H9 (cell line): ENCODE measurements at regions not wholly inside any gene's neighbourhood (a gene's known extent, or its start where the extent isn't known, plus 50 kb on each side); places are given as distances from the start of the nearest gene placed in this dataset.

Experiments
- DNase-seq: peaks from one replicate; pipeline ENCODE4 v3.0.0-alpha.2; 2017
- H2AFZ ChIP-seq: one replicate; pipeline ENCODE4 v1.6.1; 2013; ENCODE audit warnings: mild to moderate bottlenecking, low read length, control low read depth, moderate library complexity
- H2AK5ac ChIP-seq: 2 replicates; pipeline ENCODE4 v1.6.1; 2013; ENCODE audit warnings: low read length, control low read depth, mixed read lengths; ENCODE audit not compliant: insufficient read length
- H2BK120ac ChIP-seq: one replicate; pipeline ENCODE4 v1.6.1; 2013; ENCODE audit warnings: low read depth, mild to moderate bottlenecking, low read length, control low read depth, inconsistent platforms; ENCODE audit not compliant: poor library complexity, severe bottlenecking
- H2BK12ac ChIP-seq: 2 replicates; pipeline ENCODE4 v1.6.1; 2013; ENCODE audit warnings: low read length, control low read depth, mixed read lengths, low read depth; ENCODE audit not compliant: insufficient read length
- H2BK15ac ChIP-seq: 2 replicates; pipeline ENCODE4 v1.6.1; 2013; ENCODE audit warnings: low read depth, low read length, control low read depth
- H2BK20ac ChIP-seq: one replicate; pipeline ENCODE4 v1.6.1; 2013; ENCODE audit warnings: low read depth, mild to moderate bottlenecking, low read length, control low read depth, inconsistent platforms; ENCODE audit not compliant: poor library complexity, severe bottlenecking
- H2BK5ac ChIP-seq: 2 replicates; pipeline ENCODE4 v1.6.1; 2013; ENCODE audit warnings: low read length, control low read depth, mixed read lengths; ENCODE audit not compliant: insufficient read length
- H3K14ac ChIP-seq: 2 replicates; pipeline ENCODE4 v1.6.1; 2013; ENCODE audit warnings: low read length, control low read depth; ENCODE audit not compliant: insufficient read depth
- H3K18ac ChIP-seq: 2 replicates; pipeline ENCODE4 v1.6.1; 2013; ENCODE audit warnings: low read depth, mild to moderate bottlenecking, mixed read lengths, low read length, control low read depth; ENCODE audit not compliant: insufficient read length
- H3K23ac ChIP-seq: 2 replicates; pipeline ENCODE4 v1.6.1; 2013; ENCODE audit warnings: low read length, control low read depth, mixed read lengths, low read depth; ENCODE audit not compliant: insufficient read length
- H3K23me2 ChIP-seq: 2 replicates; pipeline ENCODE4 v1.6.1; 2013; ENCODE audit warnings: low read depth, mild to moderate bottlenecking, mixed read lengths, low read length, control low read depth; ENCODE audit not compliant: insufficient read length, poor library complexity, severe bottlenecking
- H3K27ac ChIP-seq: 2 replicates; pipeline ENCODE4 v1.5.1; 2013; ENCODE audit warnings: low read length, control low read depth, mixed read lengths, low read depth; ENCODE audit not compliant: insufficient read length
- H3K27me3 ChIP-seq: 2 replicates; pipeline ENCODE4 v1.6.1; 2013; ENCODE audit warnings: low read length, control low read depth, inconsistent platforms; ENCODE audit not compliant: insufficient read depth
- H3K4ac ChIP-seq: 2 replicates; pipeline ENCODE4 v1.6.1; 2013; ENCODE audit warnings: low read depth, mild to moderate bottlenecking, control low read depth, inconsistent platforms, low read length, moderate library complexity
- H3K4me1 ChIP-seq: 2 replicates; pipeline ENCODE4 v1.6.1; 2013; ENCODE audit warnings: low read length, control low read depth, inconsistent platforms; ENCODE audit not compliant: insufficient read depth
- H3K4me2 ChIP-seq: 2 replicates; pipeline ENCODE4 v1.6.1; 2013; ENCODE audit warnings: low read length, control low read depth, mixed read lengths; ENCODE audit not compliant: insufficient read length, insufficient read depth
- H3K56ac ChIP-seq: 2 replicates; pipeline ENCODE4 v1.6.1; 2013; ENCODE audit warnings: low read depth, mild to moderate bottlenecking, mixed read lengths, low read length, control low read depth; ENCODE audit not compliant: insufficient read length
- H3K79me1 ChIP-seq: 2 replicates; pipeline ENCODE4 v1.6.1; 2013; ENCODE audit warnings: low read depth, mild to moderate bottlenecking, moderate library complexity, low read length, control low read depth, inconsistent platforms; ENCODE audit not compliant: insufficient read depth, poor library complexity, severe bottlenecking
- H3K79me2 ChIP-seq: 2 replicates; pipeline ENCODE4 v1.6.1; 2013; ENCODE audit warnings: low read length, control low read depth, inconsistent platforms; ENCODE audit not compliant: insufficient read depth
- H3K9ac ChIP-seq: 2 replicates; pipeline ENCODE4 v1.6.1; 2013; ENCODE audit warnings: low read length, control low read depth, mixed read lengths; ENCODE audit not compliant: insufficient read length; ENCODE audit errors: extremely low read depth
- H3K9me3 ChIP-seq: one replicate; pipeline ENCODE4 v1.6.1; 2013; ENCODE audit warnings: low read depth, low read length, inconsistent platforms; ENCODE audit not compliant: control insufficient read depth
- H3T11ph ChIP-seq: one replicate; pipeline ENCODE4 v1.6.1; 2013; ENCODE audit warnings: mild to moderate bottlenecking, low read length, control low read depth, inconsistent platforms
- H4K20me1 ChIP-seq: one replicate; pipeline ENCODE4 v1.6.1; 2013; ENCODE audit not compliant: control insufficient read depth, insufficient read length, insufficient read depth
- H4K5ac ChIP-seq: 2 replicates; pipeline ENCODE4 v1.6.1; 2013; ENCODE audit warnings: low read depth, mild to moderate bottlenecking, mixed read lengths, low read length, control low read depth; ENCODE audit not compliant: insufficient read length
- H4K8ac ChIP-seq: replicated peaks from 2 replicates; pipeline ENCODE4 v1.6.1; 2013; ENCODE audit warnings: low read length, control low read depth, mixed read lengths, low read depth; ENCODE audit not compliant: insufficient read length
- H4K91ac ChIP-seq: 2 replicates; pipeline ENCODE4 v1.6.1; 2013; ENCODE audit warnings: low read depth, mild to moderate bottlenecking, moderate library complexity, mixed read lengths, low read length, control low read depth; ENCODE audit not compliant: insufficient read length
- H3K27ac Mint-ChIP-seq, 3 experiments: 2 replicates in 2 of 3; 3 replicates in 1 of 3; pipeline ENCODE4 v1.8.0; 2020 to 2021; ENCODE audit warnings: mixed read lengths in 3 of 3, mild to moderate bottlenecking in 1 of 3, moderate library complexity in 1 of 3
- H3K27me3 Mint-ChIP-seq: 2 replicates; pipeline ENCODE4 v1.8.0; 2021; ENCODE audit warnings: low read depth, mild to moderate bottlenecking, moderate library complexity, mixed read lengths
- H3K36me3 Mint-ChIP-seq, 3 experiments: 2 replicates in 2 of 3; 3 replicates in 1 of 3; pipeline ENCODE4 v1.8.0; 2020 to 2021; ENCODE audit warnings: low read depth in 3 of 3, mixed read lengths in 3 of 3; ENCODE audit not compliant: insufficient read depth in 1 of 3
- H3K4me1 Mint-ChIP-seq, 2 experiments: 2 replicates each; pipeline ENCODE4 v1.8.0; 2020; ENCODE audit warnings: mixed read lengths in 2 of 2
- H3K4me3 Mint-ChIP-seq, 2 experiments: 2 replicates in 1 of 2; 3 replicates in 1 of 2; pipeline ENCODE4 v1.8.0; 2020 to 2021; ENCODE audit warnings: mild to moderate bottlenecking in 2 of 2, mixed read lengths in 2 of 2, moderate library complexity in 1 of 2
- H3K9me3 Mint-ChIP-seq, 2 experiments: 2 replicates in 1 of 2; 3 replicates in 1 of 2; pipeline ENCODE4 v1.8.0; 2020; ENCODE audit warnings: mild to moderate bottlenecking in 2 of 2, mixed read lengths in 2 of 2, moderate library complexity in 1 of 2
- CTCF ChIP-seq: fragments of 200-600 bp; sonication (generic); conservative IDR thresholded peaks from 3 replicates; pipeline ENCODE4 v1.8.0; 2021; ENCODE audit warnings: antibody characterized with exemption, mild to moderate bottlenecking
- WGBS: extraction: QIAGEN DNeasy Blood & Tissue Kit; methylation state at CpG from one replicate; pipeline ENCODE4 v1.1.7; 2013; ENCODE audit warnings: missing lambda C conversion rate, low lambda C conversion rate, mixed read lengths; ENCODE audit not compliant: insufficient read length; ENCODE audit errors: extremely low coverage; 5-methylcytosine and 5-hydroxymethylcytosine counted together

GRCh38 chr3:56932866-56933265, 127.6 kb upstream of the SPATA12 start:
- WGBS: no CpG with 5 or more reads among the region's 3 CpGs
- TF ChIP-seq CTCF: no peak

More at GRCh38 chr3:56932866-56933265, 127.6 kb upstream of the SPATA12 start:
- Histone ChIP-seq H3K9me3 (no peaks in the 10 kb centered on the region), H3K14ac (no peak overlapping the region), H2BK12ac (no peak overlapping the region), H4K8ac (no peak overlapping the region), H2BK20ac (no peak overlapping the region), H3K4me2 (no peak overlapping the region), H3K4me1 (peaks cover 4% of the 10 kb centered on the region; the same call in 1 of the 2 replicates), H4K20me1 (no peaks in the 10 kb centered on the region), H3K9ac (no peak overlapping the region), H3K18ac (no peak overlapping the region), H3K23me2 (no peaks in the 10 kb centered on the region), H2BK15ac (no peak overlapping the region), H2BK120ac (no peak overlapping the region), H3K79me1 (no peaks in the 10 kb centered on the region), H3K23ac (no peak overlapping the region), H4K91ac (no peak overlapping the region), H3K79me2 (no peaks in the 10 kb centered on the region), H2BK5ac (no peak overlapping the region), H3K27ac (no peak overlapping the region), H3K4ac (no peak overlapping the region), H2AK5ac (no peak overlapping the region), H3K27me3 (no peaks in the 10 kb centered on the region), H3T11ph (no peak overlapping the region), H2AFZ (no peak overlapping the region), H4K5ac (no peak overlapping the region), H3K56ac (no peak overlapping the region)
- Mint-ChIP-seq H3K4me3 (no peak overlapping the region), H3K27ac (no peak overlapping the region), H3K27me3 (no peaks in the 10 kb centered on the region), H3K4me1 (peaks cover 16 to 19% of the 10 kb centered on the region in 2 experiments), H3K9me3 (peaks cover 5 to 6% of the 10 kb centered on the region in 2 experiments; a peak in 4 of 5 replicates), H3K36me3 (peaks cover 0 to 5% (median 3%) of the 10 kb centered on the region in 3 experiments; a peak in 5 of 7 replicates)
- DNase-seq: no peak
